Left ventricle myocardium superior (tissue), 1 donor: ENCODE measurements at regions not wholly inside any gene's neighbourhood (a gene's known extent, or its start where the extent isn't known, plus 50 kb on each side); places are given as distances from the start of the nearest gene placed in this dataset.
"Not testable (repeated sequence)": the region's sequence is repeated elsewhere in the genome, so short reads cannot be mapped to it uniquely, and the experiment has no call there.

Experiments
- ATAC-seq: fragments of 200-7000 bp; cut with Tn5 transposase; one replicate; pipeline ENCODE4 v1.9.1; 2020; ENCODE audit warnings: mild to moderate bottlenecking, moderate library complexity
- DNase-seq: peaks from one replicate; pipeline ENCODE4 v3.0.0-alpha.2; 2020
- intact Hi-C: fragments of 100-400 bp; cut with micrococcal nuclease; formaldehyde crosslinking; loops from one replicate; pipeline ENCODE4 v1.11.0; 2022
- donor health status: DM: no; HTN: yes; CAD: no; lungs with severe emphysema.

DNA sequence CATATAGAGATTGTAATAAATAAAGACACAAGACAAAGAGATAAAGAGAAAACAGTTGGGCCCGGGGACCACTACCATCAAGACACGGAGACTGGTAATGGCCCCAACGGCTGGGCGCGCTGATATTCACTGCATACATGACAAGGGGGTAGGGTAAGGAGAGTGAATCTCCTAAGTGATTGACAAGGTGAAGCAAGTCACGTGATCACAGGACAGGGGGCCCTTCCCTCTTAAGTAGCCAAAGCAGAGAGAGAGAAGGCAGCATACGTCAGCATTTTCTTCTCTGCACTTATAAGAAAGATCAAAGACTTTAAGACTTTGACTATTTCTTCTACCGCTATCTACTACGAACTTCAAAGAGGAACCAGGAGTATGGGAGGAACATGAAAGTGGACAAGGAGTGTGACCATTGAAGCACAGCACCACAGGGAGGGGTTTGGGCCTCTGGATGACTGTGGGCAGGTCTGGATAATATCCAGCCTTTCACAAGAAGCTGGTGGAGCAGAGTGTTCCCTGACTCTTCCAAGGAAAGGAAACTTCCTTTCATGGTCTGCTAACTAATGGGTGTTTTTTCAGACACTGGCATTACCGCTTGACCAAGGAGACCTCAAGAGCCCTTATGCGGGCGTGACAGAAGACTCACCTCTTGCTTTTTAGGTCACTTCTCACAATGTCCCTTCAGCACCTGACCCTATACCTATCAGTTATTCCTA is 75.6 kb downstream of the MRPL39 start:
- intact Hi-C loops, DNase-seq, ATAC-seq: not testable (repeated sequence)

DNA sequence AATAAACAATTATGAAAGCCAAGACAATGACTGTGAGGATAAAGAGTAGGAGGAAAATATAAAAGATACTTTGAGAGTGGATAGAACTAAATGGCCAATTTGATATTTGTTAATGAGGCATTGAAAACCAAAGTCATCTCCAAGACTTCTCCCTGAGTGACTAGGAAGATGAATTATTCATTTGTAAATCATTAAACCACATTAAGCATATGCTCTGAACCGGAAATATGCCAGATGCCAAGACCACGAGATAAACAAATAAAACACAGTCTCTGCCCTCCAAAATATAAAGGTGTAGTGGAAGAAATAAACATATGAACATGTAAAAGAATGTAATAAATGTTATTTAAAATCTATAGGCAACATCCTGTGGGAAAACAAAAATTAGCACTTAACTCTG is 78.8 kb downstream of the MRPL39 start:
- no peak for DNase-seq
- intact Hi-C loops, result no loop called here
- ATAC-seq, result no peak

DNA sequence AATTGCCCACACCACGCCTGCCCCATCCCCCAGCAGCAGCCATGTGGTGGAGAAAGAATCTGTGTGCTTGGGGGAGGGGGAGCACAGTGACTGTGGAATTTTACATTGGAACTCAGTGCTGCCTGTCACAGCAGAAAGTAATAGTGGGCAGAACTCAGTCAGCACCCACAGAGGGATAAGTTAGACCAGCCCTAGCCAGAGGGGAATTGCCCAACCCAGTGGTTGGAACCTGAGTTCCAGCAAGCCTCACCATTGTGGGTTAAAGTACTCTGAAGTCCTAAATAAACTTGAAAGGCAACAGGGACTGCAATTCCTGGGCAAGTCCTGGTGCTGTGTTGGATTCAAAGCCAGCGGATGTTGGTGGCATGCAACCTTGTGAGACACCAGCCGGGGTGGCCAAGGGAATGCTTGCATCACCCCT is 88.8 kb downstream of the MRPL39 start:
- intact Hi-C loops, result no loop called here
- DNase-seq, result no peak
- ATAC-seq, result no peak

DNA sequence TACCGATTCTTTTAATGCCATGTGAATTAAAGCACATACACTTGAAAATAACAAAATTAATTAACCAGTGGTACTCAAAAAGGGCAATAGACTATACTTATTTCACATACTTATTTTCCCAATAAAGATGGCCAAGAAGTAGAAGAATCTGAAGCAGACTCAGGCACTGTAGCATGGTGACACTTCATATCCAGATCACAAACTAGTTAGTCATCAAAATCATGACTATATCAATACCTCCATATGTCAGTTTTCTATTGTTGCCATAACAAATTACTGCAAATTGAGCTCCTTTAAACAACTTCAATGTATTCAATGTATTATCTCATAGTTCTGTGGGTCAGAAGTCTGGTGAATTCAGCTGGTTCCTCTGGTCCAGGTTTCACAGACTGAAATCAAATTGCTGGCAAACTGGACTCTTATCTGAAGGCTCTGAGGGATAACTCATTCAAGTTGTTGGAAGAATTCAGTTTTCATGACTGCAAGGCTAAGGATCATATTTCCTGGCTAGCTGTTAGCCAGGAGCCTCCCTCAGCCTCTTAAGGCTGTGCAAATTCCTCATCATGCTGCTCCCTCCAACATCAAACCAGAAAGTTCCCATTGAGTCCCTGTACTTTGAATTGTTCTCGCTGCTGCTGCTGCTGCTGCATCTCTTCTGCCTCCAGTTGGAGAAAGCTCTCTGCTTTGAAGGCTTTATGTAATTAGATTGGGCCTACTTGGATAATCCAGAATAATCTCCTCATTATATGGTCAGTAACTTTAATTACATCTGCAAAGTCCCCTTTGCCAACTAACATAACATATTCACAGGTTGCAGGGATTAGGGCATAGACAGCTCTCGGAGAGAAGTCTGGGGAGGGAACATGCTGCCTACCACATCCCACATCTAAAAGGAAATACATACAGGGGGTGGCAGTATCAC is 91.5 kb downstream of the MRPL39 start:
- ATAC-seq, result no peak
- intact Hi-C loops, result no loop called here

DNA sequence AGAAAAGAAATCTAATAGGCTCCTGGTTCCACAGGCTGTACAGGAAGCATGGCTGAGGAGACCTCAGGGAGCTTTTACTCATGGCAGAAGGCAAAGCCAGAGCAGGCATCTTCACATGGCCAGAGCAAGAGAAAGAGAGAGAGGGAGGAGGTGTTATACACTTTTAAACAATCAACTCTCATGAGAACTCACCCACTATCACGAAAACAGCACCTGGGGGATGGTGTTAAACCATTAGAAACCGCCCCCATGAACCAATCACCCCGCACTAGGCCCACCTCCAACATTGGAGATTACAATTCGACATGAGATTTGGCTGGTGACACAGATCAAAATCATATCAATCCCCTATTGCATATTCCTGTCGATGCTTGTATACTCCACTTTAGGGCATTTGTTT is 93.5 kb downstream of the MRPL39 start:
- no peak for ATAC-seq
- DNase-seq, result no peak
- intact Hi-C loops, result no loop called here

More for the DNA sequence above, 91.5 kb downstream of the MRPL39 start:
- no peak for DNase-seq

DNA sequence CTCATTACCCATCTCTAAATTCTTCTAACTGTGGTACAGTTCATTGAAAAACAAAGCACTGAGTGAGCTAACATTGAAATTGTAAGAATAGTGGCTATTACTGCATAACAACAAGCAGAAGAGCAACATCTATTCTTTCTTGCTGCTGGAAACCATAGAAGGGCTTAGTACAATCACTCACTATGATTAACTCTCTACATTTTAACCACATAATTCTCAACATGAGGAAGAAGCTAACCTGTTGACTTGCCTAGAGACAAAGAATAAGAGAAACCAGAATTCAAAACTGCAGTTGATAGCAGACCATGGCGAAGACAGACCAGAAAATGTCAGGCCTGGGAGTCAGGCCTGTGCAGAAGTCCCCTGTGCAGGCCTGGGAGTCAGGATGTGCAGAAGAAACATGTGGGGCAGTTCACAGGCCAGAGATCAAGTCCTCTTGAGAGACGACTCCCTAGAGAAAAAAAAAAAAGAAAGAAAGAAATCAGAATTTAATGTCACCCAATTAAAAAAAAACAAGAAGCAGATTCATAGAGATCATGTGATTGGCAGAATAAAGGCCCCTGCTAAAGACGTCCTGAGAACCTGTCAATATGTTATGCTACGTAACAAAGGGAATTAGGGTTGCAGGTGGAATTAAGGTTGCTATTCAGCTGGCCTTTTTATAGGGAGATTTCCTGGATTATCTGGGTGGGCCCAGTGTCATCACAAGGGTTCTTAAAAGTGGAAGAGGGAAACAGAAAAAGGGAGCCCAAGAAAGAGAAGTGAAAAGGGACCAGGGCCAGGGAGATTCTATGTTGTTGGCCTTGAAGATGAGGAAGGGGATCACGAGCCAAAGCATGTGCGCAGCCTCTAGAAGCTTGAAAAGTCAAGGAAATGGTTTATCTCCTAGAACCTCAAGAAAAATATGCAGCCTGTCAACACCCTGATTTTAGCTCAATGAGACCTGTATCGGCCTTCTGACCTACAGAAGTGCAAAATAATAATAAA is 94.9 kb downstream of the MRPL39 start:
- no peak for DNase-seq
- intact Hi-C loops, result no loop called here
- no peak for ATAC-seq

DNA sequence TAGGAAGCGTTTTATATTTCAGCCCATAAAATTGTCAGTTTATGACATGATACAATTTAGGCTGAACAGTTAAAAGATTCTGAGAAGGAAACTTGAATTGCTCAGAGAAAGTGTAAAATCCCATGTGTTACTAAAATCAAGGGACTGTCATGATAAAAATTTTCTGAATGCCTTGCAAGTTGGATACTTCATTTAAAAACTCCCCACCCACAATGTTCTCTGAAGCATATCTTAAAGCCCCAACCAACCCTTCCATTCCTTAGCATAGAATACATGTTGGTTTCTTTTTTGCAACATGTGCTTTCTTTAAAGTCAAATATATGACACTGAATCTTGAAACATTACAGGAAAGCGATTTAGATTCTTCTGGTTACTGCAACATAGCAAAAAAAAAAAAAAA is 97.4 kb downstream of the MRPL39 start:
- intact Hi-C loops, result no loop called here
- ATAC-seq (no peak), DNase-seq (no peak)

DNA sequence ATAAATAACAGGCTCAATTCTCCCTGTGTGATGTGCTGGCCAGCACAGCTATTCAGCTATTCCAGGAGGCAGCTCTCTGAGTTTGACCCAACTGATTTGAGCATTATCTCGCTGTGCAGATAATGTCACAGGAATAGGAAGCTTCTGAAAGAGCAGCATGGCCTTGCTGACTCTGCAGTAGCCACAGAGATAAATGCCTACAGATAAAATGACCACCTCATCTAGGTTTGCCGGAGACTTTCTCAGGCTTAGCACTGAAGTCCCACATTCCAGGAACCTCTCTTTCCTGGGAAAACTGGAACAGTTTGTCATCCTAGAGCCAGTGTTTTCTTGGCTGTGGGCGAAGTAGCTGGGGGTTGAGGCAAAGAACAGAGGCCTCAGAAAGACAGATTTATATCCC is 98.9 kb downstream of the MRPL39 start:
- DNase-seq, result no peak
- intact Hi-C loops, result no loop called here
- ATAC-seq, result no peak

DNA sequence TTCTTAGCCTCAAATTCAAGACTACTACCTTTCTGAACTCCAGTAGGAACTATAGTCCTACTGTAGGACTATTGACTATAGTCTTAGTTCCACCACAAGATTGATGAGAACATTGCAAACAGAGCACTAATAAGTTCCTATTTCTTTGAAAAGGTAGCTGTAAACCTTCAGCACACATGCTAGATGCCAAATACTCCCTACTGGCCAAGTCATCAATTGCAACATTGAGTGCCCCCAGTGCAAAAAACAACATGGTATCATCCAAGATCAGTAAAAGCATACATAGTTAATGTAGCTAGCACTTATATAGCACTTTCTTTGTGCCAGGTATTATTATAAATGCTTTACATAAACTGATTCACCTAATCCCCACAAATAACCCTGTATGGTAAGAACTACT is 99.8 kb downstream of the MRPL39 start:
- no peak for ATAC-seq
- DNase-seq, result no peak
- intact Hi-C loops, result no loop called here

DNA sequence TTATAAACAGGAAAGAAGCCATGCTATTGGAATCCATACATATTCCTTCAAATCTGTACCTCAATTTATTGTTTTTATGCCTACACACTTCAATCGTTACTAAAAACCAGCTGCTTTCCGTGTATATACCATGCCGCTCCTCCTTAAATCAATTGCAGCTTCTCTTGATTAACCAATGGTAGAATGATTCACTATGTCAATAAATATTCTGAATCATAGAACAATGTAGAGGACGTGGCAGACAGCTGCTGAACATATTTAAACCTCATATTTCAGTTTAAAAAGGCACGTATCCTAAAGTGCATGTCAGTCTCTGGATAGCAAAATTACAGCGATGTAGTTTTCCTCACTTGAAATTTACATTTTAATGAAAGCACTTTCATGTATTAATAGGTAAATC is 100.4 kb downstream of the MRPL39 start:
- DNase-seq (no peak), ATAC-seq (no peak)
- intact Hi-C loops, result no loop called here

DNA sequence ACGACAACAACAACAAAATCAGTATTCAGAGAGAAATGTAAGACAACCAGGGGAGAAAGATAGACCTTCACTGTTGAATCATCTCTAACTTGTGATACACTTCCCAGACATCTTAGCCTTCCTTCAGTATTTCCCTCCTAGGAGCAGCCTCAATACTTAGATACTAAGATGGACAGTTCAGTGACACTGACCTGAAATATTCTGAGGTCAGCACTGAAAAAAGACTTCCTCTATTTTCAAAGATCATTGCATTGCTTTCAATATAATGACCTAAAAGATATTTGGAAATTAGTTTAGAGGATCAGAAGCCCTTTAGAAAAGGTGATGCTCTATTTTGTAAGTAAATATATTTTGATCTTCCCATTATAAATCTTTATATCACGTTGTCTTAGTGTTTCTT is 101.0 kb downstream of the MRPL39 start:
- no peak for ATAC-seq
- intact Hi-C loops, result no loop called here

DNA sequence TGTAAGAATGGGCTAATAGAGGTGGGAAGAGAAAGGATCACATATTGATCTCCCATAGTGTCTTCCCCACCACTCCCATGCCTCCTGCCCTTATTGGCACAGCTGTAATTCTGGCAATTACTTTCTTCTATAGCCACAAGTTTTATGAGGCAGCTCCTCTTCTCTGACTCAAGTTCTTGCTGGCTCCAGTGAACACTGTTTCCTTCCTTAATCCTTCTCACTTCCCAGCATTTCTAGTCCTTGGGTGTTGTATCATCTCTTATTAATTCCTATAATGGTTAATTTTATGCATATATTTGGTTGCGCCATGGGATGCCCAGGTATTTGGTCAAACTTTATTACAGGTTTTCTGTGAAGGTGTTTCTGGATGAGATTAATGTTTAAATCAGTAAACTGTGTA is 103.3 kb downstream of the MRPL39 start:
- intact Hi-C loops, result no loop called here
- ATAC-seq, result no peak
- no peak for DNase-seq

More for the DNA sequence above, 101.0 kb downstream of the MRPL39 start:
- no peak for DNase-seq

DNA sequence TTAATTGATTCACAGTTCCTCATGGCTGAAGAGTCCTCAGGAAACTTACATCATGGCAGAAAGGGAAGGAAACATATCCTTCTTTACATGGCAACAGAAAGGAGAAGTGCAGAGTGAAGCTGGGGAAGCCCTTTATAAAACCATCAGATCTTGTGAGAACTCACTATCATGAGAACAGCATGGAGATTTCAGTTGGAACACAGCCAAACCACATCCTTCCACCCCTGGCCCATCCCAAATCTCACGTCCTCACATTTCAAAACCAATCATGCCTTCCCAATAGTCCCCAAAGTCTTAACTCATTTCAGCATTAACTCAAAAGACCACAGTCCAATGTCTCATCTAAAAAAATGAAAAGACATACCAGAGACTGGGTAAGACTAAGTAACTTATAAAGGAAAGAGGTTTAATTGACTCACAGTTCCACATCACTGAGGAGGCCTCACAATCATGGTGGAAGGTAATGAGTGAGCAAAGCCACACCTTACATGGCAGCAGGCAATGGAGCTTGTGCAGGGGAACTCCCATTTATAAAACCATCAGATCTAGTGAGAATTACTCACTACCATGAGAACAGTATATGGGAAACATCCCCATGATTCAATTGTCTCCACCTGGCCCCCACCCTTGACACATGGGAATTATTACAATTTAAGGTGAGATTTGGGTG is 105.2 kb downstream of the MRPL39 start:
- DNase-seq (no peak), ATAC-seq (peak; percentile 34)
- intact Hi-C loops, result no loop called here

DNA sequence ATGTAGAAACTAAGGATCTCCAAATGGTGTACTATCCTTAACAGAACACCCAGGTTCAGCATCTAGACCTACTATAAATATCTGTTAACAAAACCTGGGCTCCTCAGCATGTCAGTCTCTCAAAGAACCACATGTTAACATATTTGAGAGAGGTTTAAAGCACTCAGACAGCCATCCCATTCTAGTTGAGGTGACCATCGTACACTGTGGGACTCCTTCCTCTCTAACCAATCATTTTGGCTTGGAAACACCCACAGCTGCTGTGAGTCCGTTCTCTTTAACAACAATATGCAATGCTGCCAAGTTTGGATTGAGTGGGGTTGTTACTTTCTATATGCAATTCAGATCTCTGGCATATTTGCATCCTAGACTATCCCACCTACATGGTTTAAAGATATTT is 105.8 kb downstream of the MRPL39 start:
- DNase-seq (no peak), ATAC-seq (no peak)
- intact Hi-C loops, result no loop called here

DNA sequence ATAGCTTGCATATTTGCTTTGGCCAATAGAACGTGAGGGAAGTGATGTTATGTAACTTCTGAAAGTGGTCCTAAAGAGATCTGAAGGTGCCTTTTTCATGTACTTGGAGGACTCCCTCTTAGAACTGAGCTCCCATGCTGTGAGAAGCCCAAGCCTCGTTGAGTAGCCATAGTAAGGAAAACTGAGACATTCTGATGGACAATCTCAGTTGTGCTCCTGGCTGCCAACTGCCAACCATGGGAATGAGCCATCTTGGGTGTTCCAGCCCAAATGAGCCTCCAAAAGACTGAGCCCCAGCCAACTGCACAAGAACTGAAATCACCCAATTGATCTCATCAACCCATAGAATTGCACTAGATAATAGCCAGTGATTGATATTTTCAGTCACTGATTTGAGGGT is 106.7 kb downstream of the MRPL39 start:
- DNase-seq (no peak), ATAC-seq (no peak)
- intact Hi-C loops, result no loop called here

DNA sequence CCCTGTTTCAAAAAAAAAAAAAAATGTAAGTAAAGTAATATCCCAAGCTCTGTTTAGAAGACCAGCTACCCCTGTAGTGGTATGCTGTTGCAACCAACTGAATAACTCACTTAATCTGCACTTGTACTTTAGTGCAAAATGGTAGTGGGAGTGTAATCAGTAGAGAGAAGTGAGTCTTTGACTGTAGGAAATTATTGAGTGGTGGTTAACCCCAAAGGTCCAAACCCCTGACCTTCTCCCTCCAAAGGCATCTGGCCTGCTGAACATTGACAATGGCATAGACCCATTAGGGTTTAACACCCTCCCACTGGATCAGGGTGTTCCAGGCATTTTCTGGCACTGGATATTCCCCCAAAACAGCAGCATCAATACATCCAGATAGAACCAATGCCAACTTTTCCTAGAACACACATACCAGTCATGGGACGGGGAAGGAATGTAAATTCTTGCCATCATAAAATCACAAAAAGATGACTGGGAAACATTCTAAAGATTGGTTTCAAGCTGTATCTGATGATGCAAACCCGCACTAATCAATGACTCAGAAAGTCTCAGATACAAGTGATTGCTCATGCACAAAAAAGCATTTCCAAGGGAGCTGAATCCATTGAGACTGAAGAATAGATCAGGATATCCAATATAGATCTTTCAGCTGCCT is 110.3 kb downstream of the MRPL39 start:
- ATAC-seq, result no peak
- intact Hi-C loops, result no loop called here
- no peak for DNase-seq

DNA sequence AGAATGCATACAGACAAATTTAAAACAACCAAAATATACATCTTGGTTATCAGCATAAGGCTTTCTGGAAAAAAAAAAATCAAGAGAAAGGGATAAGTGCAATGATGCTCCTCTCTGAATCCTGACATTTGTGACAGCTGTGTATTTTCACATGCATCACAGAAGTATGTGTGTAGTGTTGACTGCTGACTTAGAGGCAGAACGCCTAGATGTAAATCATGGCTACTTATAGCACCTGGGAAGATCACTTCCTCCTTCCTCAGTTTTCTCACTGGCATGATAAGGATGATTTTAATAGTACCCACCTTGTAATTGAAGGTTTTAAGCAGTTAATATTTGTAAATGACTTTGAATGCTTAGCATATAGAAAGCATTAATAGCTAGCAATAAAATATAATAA is 112.5 kb downstream of the MRPL39 start:
- ATAC-seq (no peak), DNase-seq (no peak)
- intact Hi-C loops, result no loop called here

DNA sequence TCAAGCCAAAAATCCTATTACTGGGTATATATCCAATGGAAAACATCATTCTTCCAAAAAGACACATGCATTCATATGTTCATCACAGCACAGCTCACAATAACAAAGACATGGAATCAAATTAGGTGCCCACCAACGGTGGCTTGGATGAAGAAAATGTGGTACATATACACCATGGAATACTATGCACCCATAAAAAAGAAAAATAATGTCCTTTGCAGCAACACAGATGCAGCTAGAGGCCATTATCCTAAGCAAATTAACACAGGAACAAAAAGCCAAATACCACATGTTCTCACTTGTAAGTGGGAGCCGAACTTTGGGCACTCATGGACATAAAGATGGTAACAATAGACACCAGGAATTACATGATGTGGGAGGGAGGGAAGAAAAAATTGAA is 113.6 kb downstream of the MRPL39 start:
- intact Hi-C loops, result no loop called here
- ATAC-seq (no peak), DNase-seq (no peak)

DNA sequence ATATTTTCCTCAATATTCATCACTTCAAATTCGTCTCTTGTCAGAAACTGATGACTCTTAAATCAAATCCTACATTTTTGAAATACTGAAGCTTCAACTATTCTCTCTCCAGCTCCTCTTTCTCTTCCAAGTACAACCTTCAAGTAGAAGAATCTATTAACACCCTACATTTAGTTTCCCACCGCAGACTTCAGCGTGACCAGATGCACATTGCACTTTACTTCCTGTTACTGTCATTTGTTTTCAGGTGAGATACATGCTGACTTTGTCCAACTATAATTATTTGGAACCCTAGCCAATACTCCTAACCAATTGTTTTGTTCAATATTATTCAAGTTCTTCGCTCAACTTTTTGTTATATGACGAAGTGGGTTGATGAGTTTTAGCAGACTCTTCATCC is 116.0 kb downstream of the MRPL39 start:
- intact Hi-C loops, result no loop called here
- DNase-seq (no peak), ATAC-seq (no peak)
